WTC11 (cell line): ENCODE measurements at regions not wholly inside any gene's neighbourhood (a gene's known extent, or its start where the extent isn't known, plus 50 kb on each side); places are given as distances from the start of the nearest gene placed in this dataset.

Experiments used
- ATAC-seq: fragments of 200-7000 bp; cut with Tn5 transposase; 2 replicates; pipeline ENCODE4 v1.10.0; 2021; ENCODE audit warnings: mild to moderate bottlenecking, moderate library complexity
- CTCF ChIA-PET: fragments of 300-600 bp; sonication (Branson Sonifier 250); formaldehyde crosslinking; loops from one replicate; lab custom pipeline; 2021; ENCODE audit warnings: antibody characterized with exemption; lab: Charles Lee
- POLR2A ChIA-PET: fragments of 350-600 bp; sonication (Branson Sonifier 250); formaldehyde crosslinking; loops from one replicate; lab custom pipeline; 2021; ENCODE audit warnings: antibody characterized with exemption; lab: Charles Lee
- DNase-seq: peaks from one replicate; pipeline ENCODE4 v3.0.0; 2021; ENCODE audit warnings: low spot score
- H3K27ac Mint-ChIP-seq: 2 replicates; pipeline ENCODE4 v1.8.0; 2021; ENCODE audit warnings: mixed read lengths
- H3K27me3 Mint-ChIP-seq: 2 replicates; pipeline ENCODE4 v1.8.0; 2021; ENCODE audit warnings: low read depth, mild to moderate bottlenecking, moderate library complexity, mixed read lengths
- H3K36me3 Mint-ChIP-seq: 2 replicates; pipeline ENCODE4 v1.8.0; 2021; ENCODE audit warnings: mixed read lengths
- H3K4me1 Mint-ChIP-seq: 2 replicates; pipeline ENCODE4 v1.8.0; 2022; ENCODE audit warnings: mixed read lengths
- H3K4me3 Mint-ChIP-seq: 2 replicates; pipeline ENCODE4 v1.8.0; 2021; ENCODE audit warnings: mild to moderate bottlenecking, moderate library complexity, mixed read lengths
- H3K9me3 Mint-ChIP-seq: 2 replicates; pipeline ENCODE4 v1.8.0; 2021; ENCODE audit warnings: mixed read lengths
- EMX1 ChIP-seq: fragments of 250-450 bp; sonication (Bioruptor Pico); IDR thresholded peaks from 2 replicates; pipeline ENCODE4 v1.8.0; 2021; ENCODE audit warnings: mild to moderate bottlenecking
- NFATC4 ChIP-seq: fragments of 250-450 bp; sonication (Bioruptor Pico); IDR thresholded peaks from 2 replicates; pipeline ENCODE4 v1.9.0; 2021; ENCODE audit warnings: mild to moderate bottlenecking
- NR1H2 ChIP-seq: sonication (generic); formaldehyde crosslinking; IDR thresholded peaks from 2 replicates; pipeline ENCODE4 v1.9.0; 2021; ENCODE audit warnings: mild to moderate bottlenecking, moderate library complexity, missing genetic modification reagents
- OVOL2 ChIP-seq: fragments of 250-450 bp; sonication (Bioruptor Pico); IDR thresholded peaks from 2 replicates; pipeline ENCODE4 v1.9.0; 2021; ENCODE audit warnings: mild to moderate bottlenecking, borderline replicate concordance
- PRRX2 ChIP-seq: fragments of 250-450 bp; sonication (Bioruptor Pico); IDR thresholded peaks from 2 replicates; pipeline ENCODE4 v1.8.0; 2021; ENCODE audit warnings: mild to moderate bottlenecking
- RELA ChIP-seq: sonication (generic); formaldehyde crosslinking; IDR thresholded peaks from 2 replicates; pipeline ENCODE4 v1.8.1; 2022; ENCODE audit warnings: missing genetic modification reagents, mild to moderate bottlenecking, borderline replicate concordance
- RORB ChIP-seq: fragments of 250-450 bp; sonication (Bioruptor Pico); IDR thresholded peaks from 2 replicates; pipeline ENCODE4 v1.9.0; 2021; ENCODE audit warnings: mild to moderate bottlenecking
- SMAD3 ChIP-seq: sonication (generic); formaldehyde crosslinking; IDR thresholded peaks from 2 replicates; pipeline ENCODE4 v1.8.0; 2022; ENCODE audit warnings: missing genetic modification reagents, mild to moderate bottlenecking, borderline replicate concordance
- ZNF416 ChIP-seq: fragments of 250-450 bp; sonication (Bioruptor Pico); IDR thresholded peaks from 2 replicates; pipeline ENCODE4 v1.9.0; 2021; ENCODE audit warnings: mild to moderate bottlenecking, inconsistent platforms
- TF ChIP-seq, protein P1 (sequence below): fragments of 250-450 bp; sonication (Bioruptor Pico); IDR thresholded peaks from 2 replicates; pipeline ENCODE4 v1.9.0; 2021; ENCODE audit warnings: mild to moderate bottlenecking
- TF ChIP-seq, protein P2 (sequence below): sonication (generic); formaldehyde crosslinking; IDR thresholded peaks from 2 replicates; pipeline ENCODE4 v1.8.0; 2022; ENCODE audit warnings: mild to moderate bottlenecking, missing genetic modification reagents
- TF ChIP-seq, protein P3 (sequence below): sonication (generic); formaldehyde crosslinking; IDR thresholded peaks from 2 replicates; pipeline ENCODE4 v1.8.1; 2023; ENCODE audit warnings: mild to moderate bottlenecking, moderate library complexity, missing genetic modification reagents
- TF ChIP-seq, protein P4 (sequence below): sonication (generic); formaldehyde crosslinking; conservative IDR thresholded peaks from 2 replicates; pipeline ENCODE4 v1.8.1; 2023; ENCODE audit warnings: mild to moderate bottlenecking, low read depth, missing genetic modification reagents, moderate library complexity
- TF ChIP-seq, protein P5 (sequence below): sonication (generic); formaldehyde crosslinking; IDR thresholded peaks from 2 replicates; pipeline ENCODE4 v1.8.1; 2023; ENCODE audit warnings: mild to moderate bottlenecking, missing genetic modification reagents
- TF ChIP-seq, protein P6 (sequence below): sonication (generic); formaldehyde crosslinking; IDR thresholded peaks from 2 replicates; pipeline ENCODE4 v1.8.0; 2022; ENCODE audit warnings: mild to moderate bottlenecking, missing genetic modification reagents

DNA sequence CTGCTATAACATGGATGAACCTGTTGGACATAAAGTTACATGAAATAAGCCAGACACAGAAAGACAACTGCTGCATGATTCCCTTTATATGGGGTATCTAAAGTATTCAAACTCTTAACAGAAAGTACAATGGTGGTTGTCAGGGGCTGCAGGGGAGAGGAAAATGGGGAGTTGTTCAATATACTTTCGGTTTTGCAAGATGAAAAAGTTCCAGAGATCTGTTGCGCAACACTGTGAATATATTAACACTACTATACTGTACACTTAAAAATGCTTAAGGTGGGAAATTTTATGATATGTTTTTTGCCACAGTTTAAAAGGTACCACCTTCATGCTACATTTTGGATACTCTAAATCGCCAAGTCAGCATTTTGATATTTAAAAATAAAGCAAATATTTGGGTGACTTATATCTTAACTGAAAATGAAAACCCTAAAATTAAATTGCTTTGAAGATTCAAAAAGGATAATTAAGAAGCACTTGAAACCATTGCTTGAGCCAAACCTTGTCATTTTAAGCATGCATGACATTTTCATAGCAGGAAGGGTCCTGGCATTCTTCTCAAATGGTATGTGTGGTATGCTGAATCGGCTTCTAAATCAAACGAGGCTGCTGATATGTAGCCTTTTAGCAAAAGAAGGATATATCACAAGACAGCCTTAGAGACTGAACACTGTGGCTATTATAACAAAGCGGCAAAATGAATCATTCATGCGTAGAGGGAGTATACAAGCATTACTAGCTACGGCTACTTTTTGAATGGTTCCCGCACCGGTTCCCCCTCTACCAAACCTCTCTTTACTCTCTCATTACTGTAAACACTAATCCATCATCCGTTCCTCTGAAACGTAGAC, 607.1 kb upstream of the DIPK2B start (continued):
- TF ChIP-seq, protein P1, sequence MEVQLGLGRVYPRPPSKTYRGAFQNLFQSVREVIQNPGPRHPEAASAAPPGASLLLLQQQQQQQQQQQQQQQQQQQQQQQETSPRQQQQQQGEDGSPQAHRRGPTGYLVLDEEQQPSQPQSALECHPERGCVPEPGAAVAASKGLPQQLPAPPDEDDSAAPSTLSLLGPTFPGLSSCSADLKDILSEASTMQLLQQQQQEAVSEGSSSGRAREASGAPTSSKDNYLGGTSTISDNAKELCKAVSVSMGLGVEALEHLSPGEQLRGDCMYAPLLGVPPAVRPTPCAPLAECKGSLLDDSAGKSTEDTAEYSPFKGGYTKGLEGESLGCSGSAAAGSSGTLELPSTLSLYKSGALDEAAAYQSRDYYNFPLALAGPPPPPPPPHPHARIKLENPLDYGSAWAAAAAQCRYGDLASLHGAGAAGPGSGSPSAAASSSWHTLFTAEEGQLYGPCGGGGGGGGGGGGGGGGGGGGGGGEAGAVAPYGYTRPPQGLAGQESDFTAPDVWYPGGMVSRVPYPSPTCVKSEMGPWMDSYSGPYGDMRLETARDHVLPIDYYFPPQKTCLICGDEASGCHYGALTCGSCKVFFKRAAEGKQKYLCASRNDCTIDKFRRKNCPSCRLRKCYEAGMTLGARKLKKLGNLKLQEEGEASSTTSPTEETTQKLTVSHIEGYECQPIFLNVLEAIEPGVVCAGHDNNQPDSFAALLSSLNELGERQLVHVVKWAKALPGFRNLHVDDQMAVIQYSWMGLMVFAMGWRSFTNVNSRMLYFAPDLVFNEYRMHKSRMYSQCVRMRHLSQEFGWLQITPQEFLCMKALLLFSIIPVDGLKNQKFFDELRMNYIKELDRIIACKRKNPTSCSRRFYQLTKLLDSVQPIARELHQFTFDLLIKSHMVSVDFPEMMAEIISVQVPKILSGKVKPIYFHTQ (CRISPR knock-in tag) = no peak
- TF ChIP-seq NFATC4 = no peak
- no peak for TF ChIP-seq PRRX2 (CRISPR knock-in tag)

DNA sequence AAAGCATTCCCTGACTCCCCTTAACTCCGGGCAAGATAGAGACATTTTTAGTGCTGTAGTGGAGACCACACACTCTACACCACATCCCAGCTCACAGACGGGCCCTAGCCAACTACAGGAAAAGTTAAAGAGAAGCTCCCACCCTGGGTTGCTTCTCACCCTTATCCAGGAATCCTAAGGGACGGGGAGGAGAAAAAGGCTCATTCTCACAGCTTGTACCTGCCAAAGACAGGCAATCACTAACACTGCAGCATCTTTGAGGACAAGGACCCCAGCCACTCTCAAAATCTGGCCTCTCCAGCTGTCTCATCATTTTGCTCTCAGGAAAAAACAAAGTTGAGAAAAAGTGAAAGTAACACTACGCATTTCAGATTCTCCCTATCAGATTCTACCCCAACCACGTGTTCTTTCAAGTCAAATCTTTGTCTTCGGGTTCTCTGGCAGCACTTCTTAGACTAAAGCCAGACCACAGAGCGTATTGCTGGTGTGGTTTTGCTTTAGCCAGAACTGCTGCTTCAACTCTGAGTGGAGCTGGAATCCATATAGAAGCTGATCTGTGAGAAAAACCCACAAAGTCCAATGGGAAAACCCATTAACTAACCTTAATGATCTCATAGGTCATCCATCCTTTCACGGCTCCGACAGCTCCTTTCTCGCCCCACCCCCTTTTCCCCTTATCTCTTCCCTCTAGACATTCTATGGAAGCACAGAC, 605.9 kb upstream of the DIPK2B start:
- no peak overlapping the region for H3K4me3 Mint-ChIP-seq
- DNase-seq (no peak), ATAC-seq (no peak)
- POLR2A ChIA-PET = no interaction called here
- no peaks in the 10 kb centered on the region for H3K9me3 Mint-ChIP-seq
- H3K27ac Mint-ChIP-seq = peak overlapping the region; percentile 96
- peaks cover 3% of the 10 kb centered on the region for H3K36me3 Mint-ChIP-seq
- CTCF ChIA-PET = no interaction called here
- H3K4me1 Mint-ChIP-seq = peaks cover 93% of the 10 kb centered on the region
- TF ChIP-seq EMX1 = no peak
- TF ChIP-seq, protein P2, sequence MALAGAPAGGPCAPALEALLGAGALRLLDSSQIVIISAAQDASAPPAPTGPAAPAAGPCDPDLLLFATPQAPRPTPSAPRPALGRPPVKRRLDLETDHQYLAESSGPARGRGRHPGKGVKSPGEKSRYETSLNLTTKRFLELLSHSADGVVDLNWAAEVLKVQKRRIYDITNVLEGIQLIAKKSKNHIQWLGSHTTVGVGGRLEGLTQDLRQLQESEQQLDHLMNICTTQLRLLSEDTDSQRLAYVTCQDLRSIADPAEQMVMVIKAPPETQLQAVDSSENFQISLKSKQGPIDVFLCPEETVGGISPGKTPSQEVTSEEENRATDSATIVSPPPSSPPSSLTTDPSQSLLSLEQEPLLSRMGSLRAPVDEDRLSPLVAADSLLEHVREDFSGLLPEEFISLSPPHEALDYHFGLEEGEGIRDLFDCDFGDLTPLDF (CRISPR knock-in tag) = no peak
- TF ChIP-seq NR1H2 (CRISPR knock-in tag) = no peak
- TF ChIP-seq, all 79 proteins: peak for 0
- no peaks in the 10 kb centered on the region for H3K27me3 Mint-ChIP-seq

DNA sequence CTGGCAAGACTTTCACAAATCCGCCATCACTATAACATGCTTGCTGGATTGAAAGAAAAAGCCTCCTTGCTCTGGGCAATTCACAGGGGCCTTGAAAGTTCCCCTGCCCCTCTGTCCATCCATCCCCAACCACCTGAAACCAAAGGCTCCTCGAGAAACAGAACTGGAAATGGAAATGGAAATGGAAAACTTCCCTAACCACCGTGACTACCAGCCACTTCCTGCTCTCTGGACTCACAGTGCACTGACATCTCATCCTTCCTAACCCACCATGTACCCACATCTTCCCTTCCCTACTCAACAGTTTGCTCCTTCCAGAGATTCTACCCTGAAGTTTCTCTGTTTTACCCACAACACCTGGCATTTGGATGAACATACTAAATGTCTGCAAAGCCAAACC, 603.6 kb upstream of the DIPK2B start:
- POLR2A ChIA-PET = no interaction called here
- CTCF ChIA-PET = no interaction called here
- H3K36me3 Mint-ChIP-seq = peaks cover 3% of the 10 kb centered on the region
- no peak for TF ChIP-seq ZNF416
- TF ChIP-seq RELA (CRISPR knock-in tag) = no peak
- TF ChIP-seq, protein P3, sequence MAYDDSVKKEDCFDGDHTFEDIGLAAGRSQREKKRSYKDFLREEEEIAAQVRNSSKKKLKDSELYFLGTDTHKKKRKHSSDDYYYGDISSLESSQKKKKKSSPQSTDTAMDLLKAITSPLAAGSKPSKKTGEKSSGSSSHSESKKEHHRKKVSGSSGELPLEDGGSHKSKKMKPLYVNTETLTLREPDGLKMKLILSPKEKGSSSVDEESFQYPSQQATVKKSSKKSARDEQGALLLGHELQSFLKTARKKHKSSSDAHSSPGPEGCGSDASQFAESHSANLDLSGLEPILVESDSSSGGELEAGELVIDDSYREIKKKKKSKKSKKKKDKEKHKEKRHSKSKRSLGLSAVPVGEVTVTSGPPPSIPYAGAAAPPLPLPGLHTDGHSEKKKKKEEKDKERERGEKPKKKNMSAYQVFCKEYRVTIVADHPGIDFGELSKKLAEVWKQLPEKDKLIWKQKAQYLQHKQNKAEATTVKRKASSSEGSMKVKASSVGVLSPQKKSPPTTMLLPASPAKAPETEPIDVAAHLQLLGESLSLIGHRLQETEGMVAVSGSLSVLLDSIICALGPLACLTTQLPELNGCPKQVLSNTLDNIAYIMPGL (CRISPR knock-in tag) = no peak
- TF ChIP-seq, protein P1 (CRISPR knock-in tag) = no peak
- TF ChIP-seq, protein P4, sequence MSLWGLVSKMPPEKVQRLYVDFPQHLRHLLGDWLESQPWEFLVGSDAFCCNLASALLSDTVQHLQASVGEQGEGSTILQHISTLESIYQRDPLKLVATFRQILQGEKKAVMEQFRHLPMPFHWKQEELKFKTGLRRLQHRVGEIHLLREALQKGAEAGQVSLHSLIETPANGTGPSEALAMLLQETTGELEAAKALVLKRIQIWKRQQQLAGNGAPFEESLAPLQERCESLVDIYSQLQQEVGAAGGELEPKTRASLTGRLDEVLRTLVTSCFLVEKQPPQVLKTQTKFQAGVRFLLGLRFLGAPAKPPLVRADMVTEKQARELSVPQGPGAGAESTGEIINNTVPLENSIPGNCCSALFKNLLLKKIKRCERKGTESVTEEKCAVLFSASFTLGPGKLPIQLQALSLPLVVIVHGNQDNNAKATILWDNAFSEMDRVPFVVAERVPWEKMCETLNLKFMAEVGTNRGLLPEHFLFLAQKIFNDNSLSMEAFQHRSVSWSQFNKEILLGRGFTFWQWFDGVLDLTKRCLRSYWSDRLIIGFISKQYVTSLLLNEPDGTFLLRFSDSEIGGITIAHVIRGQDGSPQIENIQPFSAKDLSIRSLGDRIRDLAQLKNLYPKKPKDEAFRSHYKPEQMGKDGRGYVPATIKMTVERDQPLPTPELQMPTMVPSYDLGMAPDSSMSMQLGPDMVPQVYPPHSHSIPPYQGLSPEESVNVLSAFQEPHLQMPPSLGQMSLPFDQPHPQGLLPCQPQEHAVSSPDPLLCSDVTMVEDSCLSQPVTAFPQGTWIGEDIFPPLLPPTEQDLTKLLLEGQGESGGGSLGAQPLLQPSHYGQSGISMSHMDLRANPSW (CRISPR knock-in tag) = no peak
- TF ChIP-seq SMAD3 = no peak
- TF ChIP-seq RORB = no peak
- no peak for TF ChIP-seq OVOL2 (CRISPR knock-in tag)
- TF ChIP-seq, protein P5, sequence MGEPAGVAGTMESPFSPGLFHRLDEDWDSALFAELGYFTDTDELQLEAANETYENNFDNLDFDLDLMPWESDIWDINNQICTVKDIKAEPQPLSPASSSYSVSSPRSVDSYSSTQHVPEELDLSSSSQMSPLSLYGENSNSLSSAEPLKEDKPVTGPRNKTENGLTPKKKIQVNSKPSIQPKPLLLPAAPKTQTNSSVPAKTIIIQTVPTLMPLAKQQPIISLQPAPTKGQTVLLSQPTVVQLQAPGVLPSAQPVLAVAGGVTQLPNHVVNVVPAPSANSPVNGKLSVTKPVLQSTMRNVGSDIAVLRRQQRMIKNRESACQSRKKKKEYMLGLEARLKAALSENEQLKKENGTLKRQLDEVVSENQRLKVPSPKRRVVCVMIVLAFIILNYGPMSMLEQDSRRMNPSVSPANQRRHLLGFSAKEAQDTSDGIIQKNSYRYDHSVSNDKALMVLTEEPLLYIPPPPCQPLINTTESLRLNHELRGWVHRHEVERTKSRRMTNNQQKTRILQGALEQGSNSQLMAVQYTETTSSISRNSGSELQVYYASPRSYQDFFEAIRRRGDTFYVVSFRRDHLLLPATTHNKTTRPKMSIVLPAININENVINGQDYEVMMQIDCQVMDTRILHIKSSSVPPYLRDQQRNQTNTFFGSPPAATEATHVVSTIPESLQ (CRISPR knock-in tag) = no peak
- TF ChIP-seq, protein P6, sequence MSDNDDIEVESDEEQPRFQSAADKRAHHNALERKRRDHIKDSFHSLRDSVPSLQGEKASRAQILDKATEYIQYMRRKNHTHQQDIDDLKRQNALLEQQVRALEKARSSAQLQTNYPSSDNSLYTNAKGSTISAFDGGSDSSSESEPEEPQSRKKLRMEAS (CRISPR knock-in tag) = no peak

More for the DNA sequence above, 603.6 kb upstream of the DIPK2B start:
- ATAC-seq = no peak
- H3K9me3 Mint-ChIP-seq = no peaks in the 10 kb centered on the region
- no peaks in the 10 kb centered on the region for H3K27me3 Mint-ChIP-seq
- peak overlapping the region; percentile 89 for H3K27ac Mint-ChIP-seq
- no peak for DNase-seq
- peaks cover 84% of the 10 kb centered on the region for H3K4me1 Mint-ChIP-seq
- H3K4me3 Mint-ChIP-seq = peak overlapping the region; percentile 6; the same call in 1 of the 2 replicates
